GM23248 (cell line): ENCODE measurements at regions not wholly inside any gene's neighbourhood (a gene's known extent, or its start where the extent isn't known, plus 50 kb on each side); places are given as distances from the start of the nearest gene placed in this dataset.

Experiments
- DNase-seq: peaks from one replicate; pipeline ENCODE4 v3.0.0-alpha.2; 2015
- H2AFZ ChIP-seq: fragments of 200-600 bp; sonication (generic); 2 replicates; pipeline ENCODE4 v1.6.1; 2016; ENCODE audit warnings: antibody characterized with exemption
- H3F3A ChIP-seq: fragments of 200-600 bp; sonication (generic); 2 replicates; pipeline ENCODE4 v1.6.1; 2016; ENCODE audit warnings: mild to moderate bottlenecking, antibody characterized with exemption, mixed run types; ENCODE audit not compliant: insufficient read depth
- H3K27ac ChIP-seq: fragments of 200-600 bp; sonication (generic); 2 replicates; pipeline ENCODE4 v1.5.1; 2016; ENCODE audit warnings: mild to moderate bottlenecking
- H3K27me3 ChIP-seq: fragments of 200-600 bp; sonication (generic); replicated peaks from 2 replicates; pipeline ENCODE4 v1.6.1; 2016; ENCODE audit warnings: mild to moderate bottlenecking; ENCODE audit not compliant: insufficient read depth
- H3K36me3 ChIP-seq: fragments of 200-600 bp; sonication (generic); 2 replicates; pipeline ENCODE4 v1.6.1; 2016; ENCODE audit warnings: low read depth, mild to moderate bottlenecking
- H3K4me1 ChIP-seq: fragments of 200-600 bp; sonication (generic); 2 replicates; pipeline ENCODE4 v1.6.1; 2016; ENCODE audit warnings: mild to moderate bottlenecking; ENCODE audit not compliant: insufficient read depth
- H3K4me2 ChIP-seq: fragments of 200-600 bp; sonication (generic); one replicate; pipeline ENCODE4 v1.6.1; 2016; ENCODE audit warnings: mild to moderate bottlenecking; ENCODE audit not compliant: unreplicated experiment
- H3K4me3 ChIP-seq: fragments of 200-600 bp; sonication (generic); 2 replicates; pipeline ENCODE4 v1.5.1; 2016; ENCODE audit warnings: mild to moderate bottlenecking
- H3K79me2 ChIP-seq: fragments of 200-600 bp; sonication (generic); 2 replicates; pipeline ENCODE4 v1.6.1; 2016; ENCODE audit warnings: mild to moderate bottlenecking; ENCODE audit not compliant: insufficient read depth
- H3K9ac ChIP-seq: fragments of 200-600 bp; sonication (generic); 2 replicates; pipeline ENCODE4 v1.6.1; 2016; ENCODE audit warnings: mild to moderate bottlenecking
- H3K9me2 ChIP-seq: fragments of 200-600 bp; sonication (generic); 2 replicates; pipeline ENCODE4 v1.6.1; 2016; ENCODE audit warnings: mixed run types, mild to moderate bottlenecking, moderate library complexity; ENCODE audit not compliant: insufficient read depth
- H3K9me3 ChIP-seq: fragments of 200-600 bp; sonication (generic); one replicate; pipeline ENCODE4 v1.6.1; 2017; ENCODE audit warnings: low read depth
- H4K20me1 ChIP-seq: fragments of 200-600 bp; sonication (generic); 2 replicates; pipeline ENCODE4 v1.6.0; 2016; ENCODE audit not compliant: insufficient read depth
- EZH2 ChIP-seq: fragments of 200-600 bp; sonication (generic); IDR thresholded peaks from 2 replicates; pipeline ENCODE4 v1.6.1; 2018; ENCODE audit warnings: antibody characterized with exemption, mild to moderate bottlenecking; ENCODE audit not compliant: insufficient read depth, poor library complexity, severe bottlenecking
- EZH2phosphoT487 ChIP-seq: fragments of 200-600 bp; sonication (generic); IDR thresholded peaks from 2 replicates; pipeline ENCODE4 v1.6.1; 2018; ENCODE audit warnings: antibody characterized with exemption, moderate library complexity, mild to moderate bottlenecking, low read depth; ENCODE audit not compliant: insufficient read depth
- WGBS, 2 experiments: methylation state at CpG; one replicate each; pipeline ENCODE4 v1.1.6; 2015 to 2017; ENCODE audit warnings: low lambda C conversion rate in 2 of 2, low coverage in 1 of 2; ENCODE audit errors: missing lambda C conversion rate in 2 of 2; 5-methylcytosine and 5-hydroxymethylcytosine counted together
- in situ Hi-C: fragments of 300-500 bp; cut with MboI; formaldehyde crosslinking; loops from 2 replicates; pipeline ENCODE4 v1.15.0; 2020

- no peak overlapping the region for H3K4me2 ChIP-seq
- WGBS, 2 experiments: 36 to 37% methylated on average over 5 of the region's 5 CpGs
- H3F3A ChIP-seq: no peaks in the 10 kb centered on the region
- TF ChIP-seq EZH2phosphoT487: no peak
- no peak for TF ChIP-seq EZH2
- H3K4me1 ChIP-seq: no peaks in the 10 kb centered on the region
- no peaks in the 10 kb centered on the region for H3K79me2 ChIP-seq
- in situ Hi-C loops: no loop called here
- H3K9ac ChIP-seq: no peak overlapping the region
- H3K36me3 ChIP-seq: no peaks in the 10 kb centered on the region
- no peaks in the 10 kb centered on the region for H4K20me1 ChIP-seq
- no peak overlapping the region for H3K27ac ChIP-seq
- no peak overlapping the region for H2AFZ ChIP-seq
- H3K9me2 ChIP-seq: no peaks in the 10 kb centered on the region
- no peaks in the 10 kb centered on the region for H3K9me3 ChIP-seq
- H3K27me3 ChIP-seq: no peaks in the 10 kb centered on the region
- no peak for DNase-seq
- no peak overlapping the region for H3K4me3 ChIP-seq
Measured at GRCh38 chrX:5724123-5724522, 504.5 kb downstream of the NLGN4X start.

GRCh38 chrX:5718651-5719050 is 510.0 kb downstream of the NLGN4X start:
- Histone ChIP-seq H3K4me1 (no peaks in the 10 kb centered on the region), H4K20me1 (no peaks in the 10 kb centered on the region), H3F3A (no peaks in the 10 kb centered on the region), H3K4me2 (no peak overlapping the region), H3K27me3 (no peaks in the 10 kb centered on the region), H3K36me3 (no peaks in the 10 kb centered on the region), H3K27ac (no peak overlapping the region), H2AFZ (no peak overlapping the region), H3K4me3 (no peak overlapping the region), H3K79me2 (no peaks in the 10 kb centered on the region), H3K9me3 (no peaks in the 10 kb centered on the region), H3K9ac (no peak overlapping the region), H3K9me2 (no peaks in the 10 kb centered on the region)
- no peak for DNase-seq
- 14 to 31% methylated on average over 3 of the region's 3 CpGs for WGBS, 2 experiments
- in situ Hi-C loops: no loop called here
- TF ChIP-seq EZH2 (no peak), EZH2phosphoT487 (no peak)

GRCh38 chrX:5716666-5717065 is 512.0 kb downstream of the NLGN4X start:
- H3K36me3 ChIP-seq: no peaks in the 10 kb centered on the region
- H3K27me3 ChIP-seq: no peaks in the 10 kb centered on the region
- H3K9ac ChIP-seq: no peak overlapping the region
- H2AFZ ChIP-seq: no peak overlapping the region
- no peak for TF ChIP-seq EZH2
- WGBS, 2 experiments: 0 to 3% methylated on average over 1 to 2 of the region's 2 CpGs
- H3K4me2 ChIP-seq: no peak overlapping the region
- H3K9me2 ChIP-seq: no peaks in the 10 kb centered on the region
- no peaks in the 10 kb centered on the region for H3F3A ChIP-seq
- no peak for DNase-seq
- no peaks in the 10 kb centered on the region for H4K20me1 ChIP-seq
- H3K4me3 ChIP-seq: no peak overlapping the region
- H3K9me3 ChIP-seq: no peaks in the 10 kb centered on the region
- in situ Hi-C loops: no loop called here
- no peaks in the 10 kb centered on the region for H3K79me2 ChIP-seq
- no peaks in the 10 kb centered on the region for H3K4me1 ChIP-seq
- H3K27ac ChIP-seq: no peak overlapping the region

DNA sequence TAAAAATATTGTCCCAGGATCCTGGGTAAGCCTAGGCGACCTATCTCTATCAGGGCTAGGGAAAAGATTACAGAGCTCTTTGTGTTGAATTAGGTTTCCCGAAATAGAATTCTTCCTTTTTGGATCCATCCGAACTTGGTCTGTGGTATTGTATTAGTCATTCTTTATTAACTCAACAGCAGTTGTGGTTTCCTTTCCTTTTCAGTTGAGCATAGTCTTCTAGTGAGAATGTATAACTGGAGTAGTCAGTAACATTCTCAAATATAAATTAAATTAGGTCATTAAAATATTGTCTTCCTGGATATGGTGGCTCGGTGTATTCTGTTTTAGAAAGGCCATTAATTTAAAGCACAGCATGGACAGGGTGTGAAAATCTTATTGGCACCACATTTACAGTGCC is 520.4 kb downstream of the NLGN4X start:
- no peaks in the 10 kb centered on the region for H3F3A ChIP-seq
- H4K20me1 ChIP-seq: no peaks in the 10 kb centered on the region
- in situ Hi-C loops: no loop called here
- H3K4me2 ChIP-seq: no peak overlapping the region
- H3K9me3 ChIP-seq: no peaks in the 10 kb centered on the region
- H3K79me2 ChIP-seq: no peaks in the 10 kb centered on the region
- no peak for DNase-seq
- no peaks in the 10 kb centered on the region for H3K27me3 ChIP-seq
- H3K9ac ChIP-seq: no peak overlapping the region
- 0 to 4% methylated on average over 4 of the region's 4 CpGs for WGBS, 2 experiments
- no peak overlapping the region for H2AFZ ChIP-seq
- no peak overlapping the region for H3K4me3 ChIP-seq
- H3K4me1 ChIP-seq: no peaks in the 10 kb centered on the region
- no peaks in the 10 kb centered on the region for H3K9me2 ChIP-seq
- H3K36me3 ChIP-seq: no peaks in the 10 kb centered on the region
- H3K27ac ChIP-seq: no peak overlapping the region
- TF ChIP-seq EZH2phosphoT487 (no peak), EZH2 (no peak)

DNA sequence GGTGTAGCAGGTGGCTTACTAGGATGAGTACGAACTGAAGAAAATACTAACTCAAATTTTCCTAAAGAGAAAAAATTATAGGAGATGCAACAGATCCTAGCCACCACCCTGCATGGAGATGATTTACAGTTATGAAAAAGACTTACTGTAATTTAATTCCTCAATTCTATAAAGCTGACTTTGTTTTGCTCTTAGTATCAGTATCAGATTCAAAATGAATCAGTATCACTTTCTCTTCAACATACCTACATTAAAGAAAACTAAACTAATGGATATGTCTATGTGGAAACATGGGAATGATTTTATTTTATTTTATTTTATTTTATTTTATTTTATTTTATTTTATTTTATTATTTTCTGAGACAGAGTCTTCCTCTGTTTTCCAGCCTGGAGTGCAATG is 525.8 kb downstream of the NLGN4X start:
- no peaks in the 10 kb centered on the region for H3K27me3 ChIP-seq
- in situ Hi-C loops: no loop called here
- TF ChIP-seq EZH2phosphoT487 (no peak), EZH2 (no peak)

More for the DNA sequence above, 525.8 kb downstream of the NLGN4X start:
- Histone ChIP-seq H3K4me2 (no peak overlapping the region), H3K4me1 (no peaks in the 10 kb centered on the region), H3K4me3 (no peak overlapping the region), H3K79me2 (no peaks in the 10 kb centered on the region), H3F3A (no peaks in the 10 kb centered on the region), H3K27ac (no peak overlapping the region), H3K9ac (no peak overlapping the region), H2AFZ (no peak overlapping the region), H3K9me2 (no peaks in the 10 kb centered on the region), H4K20me1 (no peaks in the 10 kb centered on the region), H3K36me3 (no peaks in the 10 kb centered on the region), H3K9me3 (no peaks in the 10 kb centered on the region)
- no peak for DNase-seq
- WGBS, 2 experiments: 22 to 30% methylated on average over 1 of the region's 1 CpG
